ENCODE measurements at regions not wholly inside any gene's neighbourhood (a gene's known extent, or its start where the extent isn't known, plus 50 kb on each side); places are given as distances from the start of the nearest gene placed in this dataset.
A peak's percentile ranks its signal among the peaks of the same experiment; 100 is the strongest.
"Not testable (repeated sequence)": the region's sequence is repeated elsewhere in the genome, so short reads cannot be mapped to it uniquely, and the experiment has no call there.

GRCh38 chr13:109939180-109939579, 152.8 kb upstream of the IRS2 start:
- ATAC-seq (no peak), DNase-seq (no peak), FAIRE-seq (no peak)
- intact Hi-C loops (cut with DNase I) = no loop called here
- H3K4me1 ChIP-seq = no peaks in the 10 kb centered on the region
- no peak overlapping the region for H3K4me3 ChIP-seq
- H3K27me3 ChIP-seq = no peaks in the 10 kb centered on the region
- no peak overlapping the region for H3K27ac ChIP-seq
- 97 to 98% methylated on average over 2 of the region's 2 CpGs for WGBS, 2 donors
- H3K9me3 ChIP-seq = no peaks in the 10 kb centered on the region
- TF ChIP-seq CTCF (IDR thresholded peaks at IDR 0.05) = no peak
- no peaks in the 10 kb centered on the region for H3K36me3 ChIP-seq

- DNase-seq = no peak
- H3K36me3 ChIP-seq = no peaks in the 10 kb centered on the region
- WGBS, 2 donors = 76 to 81% methylated on average over 10 of the region's 10 CpGs
- TF ChIP-seq CTCF (IDR thresholded peaks at IDR 0.05) = no peak
- FAIRE-seq = no peak
- no peak overlapping the region for H3K27ac ChIP-seq
- no peaks in the 10 kb centered on the region for H3K4me1 ChIP-seq
- H3K27me3 ChIP-seq = no peaks in the 10 kb centered on the region
- peak in 3 of 4 donors; percentile 22 to 54 (median 25) for ATAC-seq
- H3K9me3 ChIP-seq = no peaks in the 10 kb centered on the region
- no peak overlapping the region for H3K4me3 ChIP-seq
- intact Hi-C loops (cut with DNase I) = no loop called here
These were observed 152.0 kb upstream of the IRS2 start for GRCh38 chr13:109938255-109938936.

- H3K27me3 ChIP-seq; H3K27ac ChIP-seq; ATAC-seq; intact Hi-C loops (cut with DNase I); H3K4me3 ChIP-seq; FAIRE-seq; H3K9me3 ChIP-seq; H3K4me1 ChIP-seq; H3K36me3 ChIP-seq; DNase-seq: not testable (repeated sequence)
- 85 to 89% methylated on average over 5 of the region's 5 CpGs for WGBS, 2 donors
These were observed 148.1 kb upstream of the IRS2 start for GRCh38 chr13:109934520-109934919.

- DNase-seq = no peak
- TF ChIP-seq CTCF (IDR thresholded peaks at IDR 0.05) = no peak
- Histone ChIP-seq H3K4me3 (no peak overlapping the region), H3K27me3 (no peaks in the 10 kb centered on the region), H3K4me1 (no peaks in the 10 kb centered on the region), H3K9me3 (no peaks in the 10 kb centered on the region), H3K27ac (no peak overlapping the region), H3K36me3 (no peaks in the 10 kb centered on the region)
- intact Hi-C loops (cut with DNase I) = no loop called here
- 56 to 60% methylated on average over 7 of the region's 7 CpGs for WGBS, 2 donors
- ATAC-seq = no peak
- no peak for FAIRE-seq
These were observed 147.1 kb upstream of the IRS2 start for GRCh38 chr13:109933476-109933875.

GRCh38 chr13:109924376-109924775, 138.0 kb upstream of the IRS2 start:
- DNase-seq = no peak
- peak; percentile 51 for FAIRE-seq
- WGBS, 2 donors = 69 to 76% methylated on average over 1 of the region's 1 CpG
- no peak for TF ChIP-seq CTCF (IDR thresholded peaks at IDR 0.05)
- H3K4me3 ChIP-seq = no peak overlapping the region
- H3K27ac ChIP-seq = no peak overlapping the region
- ATAC-seq = no peak
- H3K36me3 ChIP-seq = no peaks in the 10 kb centered on the region
- H3K27me3 ChIP-seq = no peaks in the 10 kb centered on the region
- no peaks in the 10 kb centered on the region for H3K9me3 ChIP-seq
- no peaks in the 10 kb centered on the region for H3K4me1 ChIP-seq
- intact Hi-C loops (cut with DNase I) = no loop called here

Data from pancreas (tissue), 10 donors.